Forelimb muscle (tissue), 1 donor: ENCODE measurements at regions not wholly inside any gene's neighbourhood (a gene's known extent, or its start where the extent isn't known, plus 50 kb on each side); places are given as distances from the start of the nearest gene placed in this dataset.
"Not testable (repeated sequence)": the region's sequence is repeated elsewhere in the genome, so short reads cannot be mapped to it uniquely, and the experiment has no call there.

ENCODE experiments used
- DNase-seq: peaks from one replicate; pipeline ENCODE4 v3.0.0-alpha.2; 2013; ENCODE audit warnings: low read depth

DNA sequence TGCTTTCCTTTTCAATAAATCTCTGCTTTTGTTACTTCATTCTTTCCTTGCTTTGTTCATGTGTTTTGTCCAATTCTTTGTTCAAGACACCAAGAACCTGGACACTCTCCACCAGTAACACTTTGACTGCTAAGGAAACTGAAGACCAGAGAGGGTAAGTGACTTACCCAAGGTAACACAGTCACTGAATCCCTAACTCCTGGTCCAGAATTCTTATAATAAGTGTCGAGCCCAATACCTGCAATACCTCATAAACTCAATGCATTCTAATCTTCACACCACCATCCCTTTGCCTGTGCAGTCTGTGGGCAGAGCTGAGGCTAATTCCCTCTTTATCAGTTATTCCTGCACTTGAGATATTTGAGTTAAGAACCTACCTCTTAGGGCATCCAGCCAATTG lies 237.8 kb downstream of the UACA start:
- DNase-seq, result no peak

DNA sequence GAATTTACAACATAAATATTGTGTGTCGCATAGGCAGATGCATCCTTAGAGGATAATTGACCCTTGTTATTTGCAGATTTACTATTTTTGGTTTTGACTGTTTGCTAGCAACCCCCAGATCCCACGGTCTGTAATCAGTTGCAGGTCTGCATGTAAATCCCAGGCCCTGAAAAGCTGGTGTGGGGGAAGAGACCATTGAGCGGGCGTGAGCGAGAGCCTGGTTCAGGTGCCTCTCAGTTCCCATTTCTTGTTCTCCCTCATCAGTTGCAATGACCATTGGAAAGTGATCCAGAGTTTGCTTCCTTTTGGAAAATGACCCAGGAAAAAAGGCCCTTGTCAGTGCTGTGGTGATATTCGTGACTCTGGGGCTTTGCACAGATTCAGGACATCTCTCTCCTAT lies 238.9 kb downstream of the UACA start:
- DNase-seq, result no peak

DNA sequence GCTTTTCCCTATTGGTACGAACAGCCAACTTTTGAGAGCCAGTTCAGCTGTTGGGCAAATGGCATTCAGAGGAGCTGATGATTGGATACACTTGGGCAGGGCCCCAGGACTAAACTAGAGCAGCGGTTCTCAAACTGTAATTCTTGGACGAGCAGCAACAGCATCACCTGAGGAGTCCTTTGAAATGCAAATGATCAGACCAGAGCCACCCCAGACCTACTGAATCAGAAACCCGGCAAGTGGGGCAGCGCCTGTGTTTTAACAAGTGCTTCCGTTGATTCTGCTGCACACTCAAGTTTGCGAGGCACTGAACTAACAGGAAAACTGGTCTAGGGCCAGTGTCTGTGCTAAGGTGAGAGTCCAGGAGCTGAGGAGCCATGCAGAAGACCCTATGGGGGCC lies 239.7 kb downstream of the UACA start:
- no peak for DNase-seq

DNA sequence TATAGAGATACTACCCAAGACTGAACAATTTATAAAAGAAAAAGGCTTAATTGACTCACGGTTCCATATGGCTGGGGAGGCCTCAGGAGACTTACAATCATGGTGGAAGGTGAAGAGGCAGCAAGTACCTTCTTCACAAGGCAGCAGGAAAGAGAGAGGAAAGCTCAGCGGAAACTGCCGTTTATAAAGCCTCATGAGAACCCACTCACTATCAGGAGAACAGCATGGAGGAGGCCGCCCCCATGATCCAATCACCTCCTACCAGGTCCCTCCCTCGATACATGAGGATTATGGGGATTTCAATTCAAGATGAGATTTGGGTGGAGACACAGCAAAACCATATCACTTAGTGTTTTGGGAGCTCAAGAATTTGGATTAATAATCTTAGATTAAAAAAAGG lies 240.2 kb downstream of the UACA start:
- DNase-seq, result no peak

DNA sequence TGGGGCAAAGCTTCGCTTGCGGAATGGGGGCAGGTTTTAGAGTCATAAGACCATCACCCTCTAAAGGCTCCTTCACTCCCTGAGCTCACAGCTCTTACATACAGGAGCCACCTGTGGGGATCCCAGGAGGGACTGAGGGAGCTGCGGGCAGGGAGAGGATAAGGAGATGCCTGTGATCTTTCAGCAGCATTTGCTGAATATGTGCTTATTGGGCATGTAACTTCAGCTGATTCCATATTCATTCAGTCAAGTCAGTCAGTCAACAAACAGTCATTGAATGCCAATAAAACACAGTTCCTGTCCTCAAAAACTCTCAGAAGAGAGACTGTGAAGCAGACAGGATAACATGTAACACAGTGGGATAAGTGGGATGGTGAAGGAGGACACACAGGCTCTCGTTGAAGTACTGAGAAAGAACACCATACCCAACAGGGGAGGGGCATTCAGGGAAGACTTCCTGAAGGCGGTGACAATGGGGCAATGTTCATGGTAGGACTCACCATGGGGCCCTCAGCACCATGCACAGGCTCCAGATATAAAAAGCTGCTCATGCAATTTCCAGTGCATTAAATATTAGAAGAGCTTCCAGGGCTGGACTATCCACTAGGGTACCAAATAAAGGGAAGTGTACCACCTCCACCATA lies 240.9 kb downstream of the UACA start:
- DNase-seq, result no peak

DNA sequence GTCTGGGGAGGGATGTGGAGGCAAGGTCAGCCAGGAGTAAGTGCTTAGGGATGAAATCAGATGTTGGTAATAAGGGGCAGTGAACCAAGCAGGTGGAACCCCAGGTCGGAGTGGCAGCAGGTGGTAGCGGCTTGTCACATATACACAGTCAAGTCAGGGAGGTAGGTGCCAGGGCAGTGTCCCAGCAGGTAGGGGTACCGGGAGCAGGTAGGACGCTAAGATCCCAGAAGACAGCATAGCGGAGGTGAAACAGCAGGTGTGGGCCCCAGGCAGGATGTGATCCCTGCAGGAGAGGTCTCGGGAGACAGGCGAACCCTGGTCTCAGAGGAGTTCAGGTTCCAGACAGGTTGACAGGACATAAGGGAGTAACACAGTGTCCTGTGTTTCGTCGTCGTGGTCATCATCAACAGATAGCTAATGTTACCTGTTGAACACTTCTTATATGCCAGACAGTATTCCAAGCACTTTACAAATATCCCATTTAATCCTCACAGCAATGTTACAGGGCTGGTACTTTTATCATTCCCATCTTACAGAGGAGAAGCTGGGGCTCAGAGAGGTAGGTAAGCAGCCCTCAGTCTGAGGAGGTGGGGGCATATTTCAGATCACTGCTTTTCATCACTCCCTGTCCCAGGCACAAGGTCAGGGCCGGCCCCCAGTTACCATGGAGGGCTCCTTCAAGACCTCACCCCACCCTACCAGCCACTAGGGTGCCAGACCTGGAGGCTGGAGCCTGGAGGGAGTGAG lies 241.6 kb downstream of the UACA start:
- no peak for DNase-seq

DNA sequence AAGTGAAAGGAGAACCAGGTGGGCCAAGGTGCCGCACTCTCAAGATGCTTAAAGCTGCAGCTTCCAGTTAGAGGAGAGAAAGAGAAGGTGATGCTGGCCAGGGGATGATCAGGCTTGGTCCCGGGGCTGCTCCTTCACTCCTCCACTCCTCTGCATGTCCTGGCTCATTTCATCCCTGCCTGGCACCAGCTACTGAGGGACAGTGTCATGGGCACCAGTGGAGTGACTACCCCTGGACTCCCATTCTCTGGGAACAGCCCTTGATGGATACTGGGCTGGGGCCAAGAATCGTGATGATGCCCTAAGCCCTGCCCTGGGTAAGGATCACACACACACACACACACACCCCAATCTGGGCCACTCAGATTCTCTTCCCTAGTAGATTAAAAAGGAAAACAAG lies 243.7 kb downstream of the UACA start:
- DNase-seq, result no peak

DNA sequence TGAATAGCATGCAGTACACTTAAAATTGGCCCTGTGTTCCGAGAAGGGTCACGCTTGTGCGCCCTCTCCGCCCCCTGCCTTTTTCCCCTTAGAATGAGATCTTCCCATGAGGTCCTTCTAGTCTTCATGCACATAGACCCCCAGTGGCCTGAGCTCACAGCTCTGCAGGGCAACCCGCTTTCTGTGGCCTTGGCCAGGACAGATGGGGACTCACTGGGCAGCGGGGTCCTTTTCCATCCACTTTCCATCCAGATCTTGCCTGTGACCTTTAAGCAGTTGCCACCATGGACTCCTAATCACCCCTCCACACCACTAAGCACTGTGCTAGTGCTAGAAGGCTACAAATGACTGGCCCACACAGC lies 244.4 kb downstream of the UACA start:
- no peak for DNase-seq

DNA sequence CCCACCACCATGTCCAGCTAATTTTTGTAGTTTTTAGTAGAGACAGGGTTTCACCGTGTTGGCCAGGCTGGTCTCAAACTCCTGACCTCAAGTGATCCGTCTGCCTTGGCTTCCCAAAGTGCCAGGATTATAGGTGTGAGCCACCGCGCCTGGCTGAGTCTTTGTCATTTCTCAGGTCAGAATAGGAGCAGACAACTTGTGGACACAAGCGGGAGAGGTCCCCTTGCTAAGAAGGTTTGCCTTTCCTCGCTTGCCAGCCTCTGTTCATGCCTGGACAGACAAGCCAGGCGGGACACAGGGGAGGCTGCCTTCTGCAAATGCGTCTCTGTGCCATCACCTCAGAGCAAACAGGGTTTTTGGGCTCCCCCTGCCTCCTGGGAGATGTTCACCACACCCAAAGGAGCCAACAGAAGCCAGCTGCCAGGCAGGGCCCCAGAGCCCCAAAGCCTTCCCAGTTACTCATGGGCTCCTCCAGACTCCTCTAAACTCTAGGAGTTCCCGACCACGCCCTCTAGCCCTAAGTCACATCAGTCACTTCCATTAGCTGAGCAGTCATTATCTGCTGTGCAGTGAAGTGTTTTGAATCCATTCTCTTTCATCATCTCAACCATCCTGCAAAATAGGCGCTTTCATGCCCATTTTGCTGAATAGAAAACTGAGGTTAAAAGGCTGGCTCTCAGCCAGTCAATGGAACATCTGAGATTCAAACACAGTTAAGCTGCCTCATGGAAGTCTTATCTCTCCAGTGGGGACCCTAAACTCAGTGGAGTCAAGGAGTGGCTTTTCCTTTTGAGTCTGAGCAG lies 245.0 kb downstream of the UACA start:
- no peak for DNase-seq

DNA sequence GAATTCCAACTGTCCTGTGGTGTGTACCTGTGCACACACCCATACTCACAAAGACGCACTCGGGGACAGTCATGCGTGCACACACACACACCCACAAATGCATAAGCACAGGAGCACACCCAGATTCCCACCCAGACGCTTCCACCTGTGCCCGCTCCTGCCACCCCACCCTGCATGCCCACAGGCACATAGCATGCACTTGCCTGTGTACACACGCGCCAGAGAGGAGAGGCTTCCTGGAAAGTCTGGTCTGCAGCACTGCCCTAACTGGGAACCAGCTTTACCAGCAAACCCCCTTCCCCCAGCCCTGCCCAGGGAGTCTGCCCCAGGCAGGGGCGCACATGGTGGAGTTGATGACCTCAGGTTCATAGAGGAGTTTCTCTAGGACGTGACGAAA lies 246.2 kb downstream of the UACA start:
- DNase-seq, result no peak

DNA sequence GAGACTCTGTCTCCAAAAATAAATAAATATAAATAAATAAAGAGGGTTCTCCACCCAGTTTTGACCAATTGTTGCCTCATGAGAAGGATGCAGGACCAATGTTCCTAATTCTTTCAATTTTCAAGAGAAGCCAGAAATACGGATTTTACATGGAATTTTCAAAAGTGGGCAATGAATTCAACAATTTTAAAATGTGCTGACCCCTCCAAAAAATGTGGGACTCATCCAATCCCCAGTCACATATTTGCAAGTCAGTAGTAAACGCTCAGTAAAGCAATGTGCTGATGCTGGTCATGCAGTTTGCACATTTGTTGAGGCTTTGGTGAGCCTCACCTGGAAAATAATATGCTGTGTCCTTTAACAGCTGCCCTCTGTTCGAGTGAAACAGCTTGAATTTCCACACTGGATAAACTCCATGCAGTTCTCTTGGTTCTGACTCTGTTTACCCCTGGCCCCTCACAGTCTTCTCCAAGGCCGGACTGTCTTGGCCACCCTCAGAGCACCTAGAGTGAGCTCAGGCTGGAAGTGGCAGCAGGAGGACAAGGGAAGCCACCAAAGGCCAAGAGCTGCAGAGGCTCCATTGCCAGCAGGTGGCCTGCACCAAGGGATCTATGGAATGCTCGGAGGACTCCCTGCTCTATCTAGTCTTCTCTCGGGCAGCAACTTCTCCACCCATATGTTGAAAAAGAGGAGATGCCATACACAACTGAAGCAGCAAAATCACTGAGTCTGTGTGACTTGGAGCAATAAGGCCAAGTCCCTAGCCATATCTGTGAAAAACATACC lies 246.8 kb downstream of the UACA start:
- DNase-seq, result no peak

DNA sequence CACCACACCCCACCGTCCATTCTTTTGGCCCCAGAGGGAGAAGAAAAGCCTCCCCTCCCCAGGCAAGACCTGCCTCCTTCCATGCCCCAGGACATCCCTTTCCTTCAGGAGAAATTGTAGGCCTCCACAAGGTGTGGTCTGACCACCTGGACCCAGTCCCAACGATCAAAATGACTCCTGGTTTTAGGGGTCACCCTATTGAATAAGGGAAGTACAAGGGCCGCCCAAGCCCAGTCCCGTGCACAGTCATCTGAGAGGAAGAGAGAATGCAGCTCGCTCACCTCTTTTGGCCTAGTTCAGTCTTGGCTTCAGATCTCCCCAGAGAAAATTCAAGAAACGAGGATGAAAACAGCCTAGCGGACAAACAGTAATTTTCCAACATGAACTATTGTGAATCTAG lies 249.1 kb downstream of the UACA start:
- no peak for DNase-seq

DNA sequence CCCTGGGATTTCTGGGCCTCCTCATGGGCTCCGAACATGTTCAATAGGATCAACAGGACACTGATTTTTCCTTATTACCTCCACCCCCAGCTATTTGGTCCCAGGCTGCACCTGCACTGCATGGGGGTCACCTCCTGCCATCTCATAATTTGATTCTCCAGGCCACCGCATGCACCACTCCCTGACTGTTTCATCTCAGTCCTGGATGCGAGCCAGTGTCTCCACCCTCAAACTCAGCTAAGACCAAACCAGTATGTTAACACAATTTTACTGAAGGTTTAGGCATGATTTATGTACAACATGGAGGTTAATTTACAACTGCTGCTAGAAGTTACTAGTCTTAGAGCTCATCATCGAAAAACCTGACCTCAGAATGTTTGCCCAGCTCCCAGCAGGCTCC lies 249.5 kb downstream of the UACA start:
- no peak for DNase-seq

DNA sequence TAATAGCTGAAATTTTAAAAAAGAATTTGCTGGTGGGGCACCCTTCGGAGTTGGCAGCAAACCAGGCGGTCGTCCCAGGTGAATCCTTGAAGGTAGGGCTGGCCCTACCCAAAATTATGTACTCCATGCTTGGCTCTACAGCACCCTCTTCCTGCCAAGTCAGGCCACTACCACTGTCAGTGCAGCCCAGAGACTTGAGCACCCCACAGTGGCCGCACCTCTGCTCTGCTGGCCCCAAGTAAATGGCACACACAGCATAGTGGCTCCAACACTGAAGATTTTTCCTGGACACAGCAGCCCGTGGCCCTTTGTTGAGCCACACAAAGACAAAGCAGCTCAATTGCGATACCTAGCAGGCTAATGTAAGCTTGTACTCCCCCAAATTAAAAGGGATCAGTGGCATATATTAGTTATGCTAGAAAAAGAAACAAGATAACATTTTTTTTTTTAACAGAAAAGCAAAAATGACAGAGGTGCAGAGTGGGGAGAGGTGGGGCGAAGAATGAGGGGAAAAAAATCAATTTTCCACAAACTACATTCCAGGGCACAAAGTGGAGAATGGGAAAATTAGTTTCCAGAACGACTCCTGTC lies 250.5 kb downstream of the UACA start:
- no peak for DNase-seq

DNA sequence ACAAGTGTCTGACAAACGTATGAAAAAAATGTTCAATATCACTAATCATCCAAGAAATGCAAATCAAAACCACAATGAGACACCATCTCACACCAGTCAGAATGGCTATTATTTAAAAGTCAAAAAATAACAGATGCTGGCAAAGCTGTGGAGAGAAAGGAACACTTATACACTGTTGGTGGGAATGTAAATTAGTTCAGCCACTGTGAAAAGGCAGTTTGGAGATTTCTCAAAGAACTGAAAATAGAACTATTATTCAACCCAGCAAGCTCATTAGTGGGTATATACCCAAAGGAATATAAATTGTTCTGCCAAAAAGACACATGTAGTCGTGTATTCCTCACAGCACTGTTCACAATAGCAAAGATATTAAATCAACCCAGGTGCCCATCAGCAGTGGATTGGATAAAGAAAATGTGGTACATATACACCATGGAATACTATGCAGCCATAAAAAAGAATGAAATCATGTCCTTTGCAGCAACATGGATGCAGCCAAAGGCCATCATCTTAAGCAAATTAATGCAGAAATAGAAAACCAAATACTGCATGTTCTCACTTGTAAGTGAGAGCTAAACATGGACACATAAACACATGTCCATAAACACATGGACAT lies 251.3 kb downstream of the UACA start:
- not testable (repeated sequence) for DNase-seq

DNA sequence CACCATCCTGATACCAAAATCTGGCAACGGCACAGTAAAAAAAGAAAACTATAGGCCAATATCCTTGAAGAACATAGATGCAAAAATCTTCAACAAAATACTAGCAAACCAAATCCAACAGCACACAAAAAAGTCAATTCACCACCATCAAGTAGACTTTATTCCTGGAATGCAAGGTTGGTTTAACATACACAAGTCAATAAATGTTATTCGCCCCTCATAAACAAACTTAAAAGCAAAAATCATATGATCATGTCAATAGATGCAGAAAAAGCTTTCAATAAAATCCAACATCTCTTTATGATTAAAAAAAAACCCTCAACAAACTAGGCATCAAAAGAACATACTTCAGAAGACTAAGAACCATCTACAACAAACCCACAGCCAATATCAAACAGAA lies 252.9 kb downstream of the UACA start:
- DNase-seq, result no peak

DNA sequence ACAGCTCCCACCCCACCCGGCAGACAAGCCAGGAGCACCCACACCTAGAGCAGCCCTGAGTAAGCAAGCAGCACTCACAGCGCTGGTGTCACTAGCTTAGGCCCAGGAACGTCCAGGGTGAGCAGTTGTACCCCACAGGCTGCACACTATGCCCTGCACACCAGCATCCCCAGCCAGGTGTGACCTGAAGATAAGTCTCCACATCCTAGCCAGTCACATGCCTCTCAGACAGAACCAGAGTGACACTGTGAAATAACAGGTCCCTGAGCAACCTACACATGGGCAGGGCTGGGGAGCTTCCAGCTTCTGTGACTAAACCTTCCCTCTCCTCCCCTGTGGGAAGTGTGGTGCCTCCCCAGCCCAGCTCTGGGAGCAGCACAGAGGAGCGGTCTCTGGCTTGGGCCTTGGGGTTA lies 253.6 kb downstream of the UACA start:
- no peak for DNase-seq

DNA sequence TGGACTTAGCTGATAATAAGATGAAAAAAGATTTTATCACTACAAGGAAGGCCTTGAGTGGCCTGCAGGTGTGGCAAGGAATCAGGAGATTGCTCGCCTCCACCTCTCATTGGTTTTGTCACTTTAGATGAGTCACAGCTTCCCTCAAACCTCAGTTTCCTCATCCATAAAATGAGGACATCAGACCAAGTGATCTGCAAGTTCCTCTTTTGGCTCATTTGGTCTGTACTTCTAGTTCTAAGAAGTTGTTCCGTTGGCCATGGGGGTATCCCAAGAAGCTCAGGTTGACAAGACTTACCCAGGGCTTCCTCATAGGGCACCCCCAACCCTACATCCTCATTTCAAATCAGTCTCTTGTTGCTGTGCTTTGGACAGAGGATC lies 254.1 kb downstream of the UACA start:
- no peak for DNase-seq

DNA sequence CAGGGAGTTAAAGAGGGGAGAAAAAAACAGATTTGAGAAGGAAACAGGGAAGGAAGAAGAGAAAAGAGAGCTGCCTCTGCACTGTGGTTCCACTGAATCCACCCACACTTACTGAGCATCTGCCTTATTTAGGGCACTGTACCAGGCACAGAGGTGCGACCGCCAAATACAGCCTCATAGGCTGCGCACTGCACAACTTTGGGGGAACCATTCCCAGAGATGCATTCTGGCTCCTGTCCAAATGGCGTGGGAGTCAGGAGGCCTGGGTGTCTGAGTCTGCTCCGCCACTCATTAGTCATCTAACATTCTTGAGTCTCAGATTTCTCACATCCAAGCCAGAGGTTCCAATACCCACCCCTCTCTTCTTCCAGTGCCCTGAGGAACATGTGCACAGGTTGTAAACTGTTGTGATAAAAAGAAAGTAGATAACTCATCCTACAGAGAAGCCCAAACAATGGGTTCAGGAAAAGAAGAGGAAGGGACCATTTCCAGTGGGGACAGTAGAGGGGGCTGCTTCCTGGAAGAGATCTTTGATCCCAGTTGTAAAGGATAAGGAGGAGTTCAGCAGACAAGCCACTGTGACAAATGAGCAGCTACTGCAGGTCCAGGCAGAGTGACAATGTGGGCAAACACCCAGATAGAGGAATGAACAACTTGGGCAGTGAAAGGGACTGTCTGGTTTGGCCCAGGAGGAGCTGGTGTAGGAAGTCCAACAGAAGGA lies 254.6 kb downstream of the UACA start:
- no peak for DNase-seq

DNA sequence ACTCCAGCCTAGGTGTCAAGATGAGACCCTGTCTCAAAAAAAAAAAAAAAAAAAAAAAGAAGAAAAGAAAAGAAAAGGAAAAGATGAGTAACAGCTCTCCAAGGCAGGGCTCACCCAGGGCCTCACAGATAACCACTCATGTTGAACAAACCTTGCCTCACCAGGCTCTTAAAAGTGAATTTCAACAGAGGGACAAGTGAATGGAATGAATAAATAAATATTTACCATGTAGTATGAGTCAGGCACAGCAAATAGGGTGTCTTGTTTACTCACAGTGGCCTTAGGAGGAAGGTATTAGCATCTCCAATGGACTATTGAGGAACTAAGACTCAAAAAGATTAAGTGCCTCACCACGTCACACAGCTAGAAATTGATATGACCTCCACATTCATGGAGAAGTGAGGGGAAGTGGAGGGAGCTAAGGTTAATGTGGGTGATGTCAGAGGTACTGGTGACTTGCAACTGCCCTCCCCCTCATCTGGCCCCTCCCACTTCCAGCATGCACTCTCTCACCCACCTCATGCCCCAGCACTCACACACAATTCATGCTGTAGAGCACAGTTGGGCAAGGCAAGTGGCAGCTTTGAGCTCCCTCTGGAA lies 255.5 kb downstream of the UACA start:
- no peak for DNase-seq
